Uterus (tissue), 3 donors: ENCODE measurements at regions not wholly inside any gene's neighbourhood (a gene's known extent, or its start where the extent isn't known, plus 50 kb on each side); places are given as distances from the start of the nearest gene placed in this dataset.

ENCODE experiments used
- DNase-seq, 2 donors: peaks; one replicate each; pipeline ENCODE4 v3.0.0-alpha.2; 2019 to 2020
- H3K27ac ChIP-seq, 2 donors: fragments of 200-600 bp; sonication (generic); 1 replicate in 1 of 2; 2 replicates in 1 of 2; pipeline ENCODE4 v1.5.1; 2016 to 2018
- H3K27me3 ChIP-seq, 2 donors: fragments of 200-600 bp; sonication (generic); one replicate each; pipeline ENCODE4 v1.5.1; 2018 to 2019; ENCODE audit warnings: control low read depth in 1 of 2
- H3K36me3 ChIP-seq, 2 donors: fragments of 200-600 bp; sonication (generic); one replicate each; pipeline ENCODE4 v1.5.1; 2019; ENCODE audit warnings: control low read depth in 1 of 2
- H3K4me1 ChIP-seq, 2 donors: fragments of 200-600 bp; sonication (generic); one replicate each; pipeline ENCODE4 v1.5.1; 2018 to 2019; ENCODE audit warnings: control low read depth in 1 of 2
- H3K4me3 ChIP-seq, 2 donors: fragments of 200-600 bp; sonication (generic); 1 replicate in 1 of 2; 2 replicates in 1 of 2; pipeline ENCODE4 v1.5.1; 2018 to 2019; ENCODE audit warnings: mild to moderate bottlenecking in 1 of 2
- H3K9me3 ChIP-seq, 2 donors: fragments of 200-600 bp; sonication (generic); one replicate each; pipeline ENCODE4 v1.5.1; 2019; ENCODE audit warnings: control low read depth in 1 of 2
- CTCF ChIP-seq, 4 experiments: fragments of 200-600 bp in 2 of 4; fragments of 450-650 bp in 2 of 4; sonication (generic) in 2 of 4; IDR thresholded peaks; one replicate each; pipeline ENCODE4 v1.5.1; 2016 to 2019; ENCODE audit warnings: antibody characterized with exemption in 4 of 4, mild to moderate bottlenecking in 2 of 4, moderate library complexity in 1 of 4
- POLR2A ChIP-seq, 2 donors: fragments of 450-650 bp; IDR thresholded peaks; one replicate each; pipeline ENCODE4 v1.6.1; 2016; ENCODE audit warnings: antibody characterized with exemption in 2 of 2, mild to moderate bottlenecking in 1 of 2, moderate library complexity in 1 of 2
- intact Hi-C: fragments of 100-400 bp; cut with DNase I; formaldehyde crosslinking; loops from one replicate; pipeline ENCODE4 v1.15.1; 2023; ENCODE audit warnings: low total_unique reads
- donor health status: DM: yes; HTN: yes; CAD: no.

GRCh38 chr4:36771411-36772153 is 473.0 kb upstream of the NWD2 start:
- Histone ChIP-seq H3K27ac (no peak overlapping the region), H3K9me3 (no peaks in the 10 kb centered on the region), H3K27me3 (no peaks in the 10 kb centered on the region), H3K4me3 (no peak overlapping the region), H3K36me3 (no peaks in the 10 kb centered on the region), H3K4me1 (no peaks in the 10 kb centered on the region)
- intact Hi-C loops: no loop called here
- DNase-seq: no peak
- TF ChIP-seq CTCF (IDR thresholded peaks at IDR 0.05) (no peak), POLR2A (IDR thresholded peaks at IDR 0.05) (no peak)

DNA sequence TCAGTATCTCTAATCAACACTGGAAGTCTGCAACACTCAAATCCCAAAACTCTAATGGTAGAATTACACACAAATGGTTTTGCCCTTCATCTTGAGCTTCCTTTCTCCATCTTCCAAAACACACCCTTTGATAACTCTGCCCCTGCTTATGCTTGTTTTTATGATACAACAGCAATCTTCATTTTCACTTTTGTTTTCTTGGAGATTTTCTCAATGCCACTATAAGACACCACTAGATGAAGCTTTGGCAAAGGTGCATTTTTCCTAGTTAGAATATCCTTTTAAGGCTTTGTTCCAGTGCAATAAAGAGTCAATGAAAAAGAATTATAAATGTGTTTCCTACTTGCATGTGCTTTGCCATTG is 472.4 kb upstream of the NWD2 start:
- intact Hi-C loops: no loop called here
- Histone ChIP-seq H3K27ac (no peak overlapping the region), H3K27me3 (no peaks in the 10 kb centered on the region), H3K4me1 (no peaks in the 10 kb centered on the region), H3K9me3 (no peaks in the 10 kb centered on the region), H3K4me3 (no peak overlapping the region), H3K36me3 (no peaks in the 10 kb centered on the region)
- DNase-seq: no peak
- no peak for TF ChIP-seq POLR2A (IDR thresholded peaks at IDR 0.05)
- TF ChIP-seq CTCF (IDR thresholded peaks at IDR 0.05): no peak

DNA sequence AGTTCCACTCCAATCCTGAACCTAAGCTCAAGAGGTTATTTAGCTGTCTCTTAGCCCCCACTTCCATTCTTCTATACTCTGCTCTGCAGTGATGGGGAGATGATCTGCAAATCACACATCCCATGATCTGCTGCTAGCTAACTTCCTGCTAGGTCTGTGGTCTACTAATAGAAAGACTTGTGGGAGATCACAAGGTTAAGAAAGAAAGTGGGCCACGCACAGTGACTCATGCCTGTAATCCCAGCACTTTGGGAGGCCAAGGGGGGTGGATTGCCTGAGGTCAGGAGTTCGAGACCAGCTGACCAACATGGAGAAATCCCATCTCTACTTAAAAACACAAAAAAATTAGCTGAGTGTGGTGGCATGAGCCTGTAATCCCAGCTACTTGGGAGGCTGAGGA is 471.1 kb upstream of the NWD2 start:
- Histone ChIP-seq H3K9me3 (no peaks in the 10 kb centered on the region), H3K27me3 (no peaks in the 10 kb centered on the region), H3K4me1 (no peaks in the 10 kb centered on the region), H3K36me3 (no peaks in the 10 kb centered on the region), H3K4me3 (no peak overlapping the region), H3K27ac (no peak overlapping the region)
- intact Hi-C loops: no loop called here
- no peak for DNase-seq
- TF ChIP-seq POLR2A (IDR thresholded peaks at IDR 0.05) (no peak), CTCF (IDR thresholded peaks at IDR 0.05) (no peak)

DNA sequence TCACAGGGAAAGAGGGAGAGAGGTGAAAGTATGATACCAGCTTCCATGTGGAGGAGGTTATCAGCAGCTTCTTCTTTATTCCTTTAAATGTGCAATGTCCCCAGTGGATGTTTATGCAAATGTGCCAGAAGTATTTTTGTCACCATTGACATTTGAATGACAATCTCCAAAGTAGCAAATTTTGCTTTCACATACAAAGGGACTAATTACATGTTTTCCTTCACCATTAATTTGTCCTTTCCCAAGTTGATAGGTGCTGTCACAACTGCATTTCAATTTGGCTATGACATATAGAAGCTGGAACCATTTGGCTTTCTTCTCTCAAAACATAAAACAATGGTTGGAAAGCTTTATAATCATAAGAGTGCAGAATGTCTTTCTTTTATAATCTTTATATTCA is 469.0 kb upstream of the NWD2 start:
- Histone ChIP-seq H3K36me3 (no peaks in the 10 kb centered on the region), H3K4me3 (no peak overlapping the region), H3K9me3 (no peaks in the 10 kb centered on the region), H3K27ac (no peak overlapping the region), H3K27me3 (no peaks in the 10 kb centered on the region), H3K4me1 (no peaks in the 10 kb centered on the region)
- intact Hi-C loops: no loop called here
- DNase-seq: no peak
- TF ChIP-seq CTCF (IDR thresholded peaks at IDR 0.05) (no peak), POLR2A (IDR thresholded peaks at IDR 0.05) (no peak)

DNA sequence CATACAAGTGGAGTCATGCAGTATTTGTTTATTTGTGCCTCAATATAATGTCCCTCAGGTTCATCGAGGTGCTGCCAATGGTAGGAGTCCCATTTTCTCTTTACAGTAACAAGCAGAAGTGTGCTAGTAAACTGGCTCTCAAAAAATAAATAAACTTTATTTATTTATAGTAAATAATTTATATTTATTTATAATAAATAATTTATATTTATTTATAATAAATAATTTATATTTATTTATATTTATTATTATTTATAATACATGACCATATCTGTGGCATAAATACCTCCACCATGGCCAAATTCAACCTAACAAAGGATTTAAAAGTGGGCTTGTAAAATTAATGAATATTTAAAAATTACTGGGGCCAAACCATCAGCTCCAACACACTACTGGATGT is 464.9 kb upstream of the NWD2 start:
- no peaks in the 10 kb centered on the region for H3K9me3 ChIP-seq
- no peak overlapping the region for H3K27ac ChIP-seq
- no peaks in the 10 kb centered on the region for H3K27me3 ChIP-seq
- intact Hi-C loops: no loop called here
- no peak overlapping the region for H3K4me3 ChIP-seq
- no peaks in the 10 kb centered on the region for H3K36me3 ChIP-seq
- H3K4me1 ChIP-seq: no peaks in the 10 kb centered on the region
- TF ChIP-seq CTCF (IDR thresholded peaks at IDR 0.05): no peak
- TF ChIP-seq POLR2A (IDR thresholded peaks at IDR 0.05): no peak
- DNase-seq: no peak
